Hepatocyte (in vitro differentiated cells): ENCODE measurements at regions not wholly inside any gene's neighbourhood (a gene's known extent, or its start where the extent isn't known, plus 50 kb on each side); places are given as distances from the start of the nearest gene placed in this dataset.

Source experiments
- EZH2 ChIP-seq: fragments of 200-600 bp; sonication (generic); IDR thresholded peaks from 2 replicates; pipeline ENCODE4 v1.6.1; 2016; ENCODE audit warnings: antibody characterized with exemption, mild to moderate bottlenecking, borderline replicate concordance
- EZH2phosphoT487 ChIP-seq: fragments of 200-600 bp; sonication (generic); IDR thresholded peaks from one replicate; pipeline ENCODE4 v1.6.1; 2018; ENCODE audit warnings: antibody characterized with exemption, mild to moderate bottlenecking, low read depth, moderate library complexity; ENCODE audit not compliant: unreplicated experiment, severe bottlenecking
- TF ChIP-seq, protein P1 (sequence below): fragments of 200-600 bp; sonication (generic); IDR thresholded peaks from 2 replicates; pipeline ENCODE4 v1.5.1; 2016; ENCODE audit warnings: antibody characterized with exemption, mild to moderate bottlenecking; ENCODE audit not compliant: poor library complexity

GRCh38 chr2:163943403-163944346 is 207.9 kb upstream of the FIGN start:
- TF ChIP-seq, protein P1, sequence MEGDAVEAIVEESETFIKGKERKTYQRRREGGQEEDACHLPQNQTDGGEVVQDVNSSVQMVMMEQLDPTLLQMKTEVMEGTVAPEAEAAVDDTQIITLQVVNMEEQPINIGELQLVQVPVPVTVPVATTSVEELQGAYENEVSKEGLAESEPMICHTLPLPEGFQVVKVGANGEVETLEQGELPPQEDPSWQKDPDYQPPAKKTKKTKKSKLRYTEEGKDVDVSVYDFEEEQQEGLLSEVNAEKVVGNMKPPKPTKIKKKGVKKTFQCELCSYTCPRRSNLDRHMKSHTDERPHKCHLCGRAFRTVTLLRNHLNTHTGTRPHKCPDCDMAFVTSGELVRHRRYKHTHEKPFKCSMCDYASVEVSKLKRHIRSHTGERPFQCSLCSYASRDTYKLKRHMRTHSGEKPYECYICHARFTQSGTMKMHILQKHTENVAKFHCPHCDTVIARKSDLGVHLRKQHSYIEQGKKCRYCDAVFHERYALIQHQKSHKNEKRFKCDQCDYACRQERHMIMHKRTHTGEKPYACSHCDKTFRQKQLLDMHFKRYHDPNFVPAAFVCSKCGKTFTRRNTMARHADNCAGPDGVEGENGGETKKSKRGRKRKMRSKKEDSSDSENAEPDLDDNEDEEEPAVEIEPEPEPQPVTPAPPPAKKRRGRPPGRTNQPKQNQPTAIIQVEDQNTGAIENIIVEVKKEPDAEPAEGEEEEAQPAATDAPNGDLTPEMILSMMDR = no peak
- TF ChIP-seq EZH2 (no peak), EZH2phosphoT487 (no peak)
